HG02852 (cell line): ENCODE measurements at regions not wholly inside any gene's neighbourhood (a gene's known extent, or its start where the extent isn't known, plus 50 kb on each side); places are given as distances from the start of the nearest gene placed in this dataset.
A peak's percentile ranks its signal among the peaks of the same experiment; 100 is the strongest.
"Not testable (repeated sequence)": the region's sequence is repeated elsewhere in the genome, so short reads cannot be mapped to it uniquely, and the experiment has no call there.

ENCODE experiments used
- ATAC-seq: cut with Tn5 transposase; IDR thresholded peaks from one replicate; pipeline ENCODE4 v1.9.1; 2021; ENCODE audit warnings: mild to moderate bottlenecking, moderate library complexity; ENCODE audit not compliant: unreplicated experiment

- not testable (repeated sequence) for ATAC-seq
These were observed 85.2 kb downstream of the MRPL57 start for GRCh38 chr13:21261487-21262216.

DNA sequence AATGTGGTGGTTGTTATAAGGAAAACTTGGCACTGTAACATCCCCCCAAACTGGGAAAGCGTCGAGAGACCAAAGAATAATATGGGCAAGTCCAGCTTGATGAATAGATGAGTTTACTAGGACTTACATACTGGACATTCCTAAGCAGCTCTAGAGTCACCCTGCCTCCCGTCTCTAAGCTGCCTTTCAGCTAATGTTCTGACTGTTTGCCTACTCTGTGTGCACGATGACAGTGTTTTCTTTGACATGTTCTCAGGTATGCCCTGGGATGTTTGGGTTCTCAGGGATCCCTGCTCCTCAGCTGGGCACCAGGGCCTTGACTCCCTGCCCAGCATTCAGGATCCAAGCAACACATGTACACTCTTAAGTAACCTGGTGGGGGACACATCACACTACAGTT, 87.5 kb downstream of the MRPL57 start:
- ATAC-seq: not testable (repeated sequence)

DNA sequence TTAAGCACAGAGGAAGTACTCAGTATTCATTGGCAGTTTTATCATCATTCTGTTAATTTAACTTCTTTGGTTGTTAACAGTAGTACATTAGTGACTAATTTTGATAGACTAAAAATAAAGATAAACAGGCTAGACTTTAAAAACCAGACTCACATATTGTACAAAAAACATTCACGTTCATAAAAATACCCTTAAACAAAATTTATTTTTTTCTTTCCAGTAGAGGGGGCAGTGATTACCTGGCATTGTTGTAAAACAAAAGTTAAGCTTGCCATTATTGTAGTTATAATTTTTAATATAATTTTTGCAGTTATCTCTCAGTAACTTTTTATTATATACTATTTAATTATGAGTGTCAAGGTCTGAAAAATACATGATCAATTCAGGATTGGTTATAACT, 92.0 kb downstream of the MRPL57 start:
- not testable (repeated sequence) for ATAC-seq

GRCh38 chr13:21272439-21272838, 96.0 kb downstream of the MRPL57 start:
- ATAC-seq: not testable (repeated sequence)

DNA sequence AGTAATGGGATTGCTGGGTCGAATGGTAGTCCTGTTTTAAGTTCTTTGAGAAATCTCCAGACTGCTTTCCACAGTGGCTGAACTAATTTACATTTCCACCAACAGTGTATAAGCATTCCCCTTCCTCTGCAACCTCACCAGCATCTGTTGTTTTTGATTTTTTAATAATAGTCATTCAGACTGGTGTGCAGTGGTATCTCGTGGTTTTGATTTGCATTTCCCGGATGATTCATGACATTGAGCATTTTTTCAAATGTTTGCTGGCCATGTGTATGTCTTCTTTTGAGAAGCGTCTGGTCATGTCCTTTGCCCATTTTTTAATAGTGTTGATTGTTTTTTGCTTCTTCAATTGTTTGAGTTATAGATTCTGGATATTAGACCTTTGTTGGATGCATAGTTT, 98.0 kb downstream of the MRPL57 start:
- not testable (repeated sequence) for ATAC-seq

DNA sequence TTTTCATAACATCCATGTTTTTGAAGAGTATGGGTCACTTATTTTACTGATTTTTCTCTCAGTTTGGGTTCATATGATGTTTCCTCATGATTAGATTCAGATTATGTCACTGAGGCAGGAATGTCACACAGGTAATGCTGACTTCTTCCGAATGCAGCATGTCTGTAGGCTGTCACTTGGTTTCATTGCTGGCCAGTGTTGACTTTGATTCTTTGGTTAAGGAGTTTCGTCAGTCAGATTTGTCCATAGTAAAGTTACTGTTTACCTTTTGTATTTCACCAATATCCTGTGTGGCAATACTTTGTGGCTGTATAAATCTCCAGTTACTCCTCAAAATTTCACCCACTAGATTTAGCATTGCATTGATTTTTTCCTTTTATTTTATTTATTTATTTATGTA, 105.6 kb downstream of the MRPL57 start:
- no peak for ATAC-seq

GRCh38 chr13:21287331-21287907, 111.0 kb downstream of the MRPL57 start:
- ATAC-seq: no peak

GRCh38 chr13:21289475-21289874, 113.0 kb downstream of the MRPL57 start:
- ATAC-seq: no peak

DNA sequence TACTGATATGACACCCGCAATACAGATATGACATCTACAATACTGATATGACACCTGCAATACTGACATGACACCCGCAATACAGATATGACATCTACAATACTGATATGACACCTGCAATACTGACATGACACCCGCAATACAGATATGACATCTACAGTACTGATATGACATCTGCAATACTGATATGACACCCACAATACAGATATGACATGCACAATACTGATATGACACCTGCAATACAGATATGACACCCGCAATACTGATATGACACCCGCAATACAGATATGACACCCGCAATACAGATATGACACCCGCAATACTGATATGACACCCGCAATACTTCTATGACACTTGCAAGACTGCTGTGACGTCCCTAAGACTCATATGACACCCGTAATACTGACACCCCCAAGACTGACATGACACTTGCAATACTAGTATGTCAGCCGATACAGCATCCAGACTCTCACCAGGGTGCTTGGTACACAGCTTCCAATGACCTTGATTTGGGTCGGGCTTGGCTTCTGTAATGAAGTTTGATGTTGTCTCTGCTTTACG, 114.1 kb downstream of the MRPL57 start:
- not testable (repeated sequence) for ATAC-seq

DNA sequence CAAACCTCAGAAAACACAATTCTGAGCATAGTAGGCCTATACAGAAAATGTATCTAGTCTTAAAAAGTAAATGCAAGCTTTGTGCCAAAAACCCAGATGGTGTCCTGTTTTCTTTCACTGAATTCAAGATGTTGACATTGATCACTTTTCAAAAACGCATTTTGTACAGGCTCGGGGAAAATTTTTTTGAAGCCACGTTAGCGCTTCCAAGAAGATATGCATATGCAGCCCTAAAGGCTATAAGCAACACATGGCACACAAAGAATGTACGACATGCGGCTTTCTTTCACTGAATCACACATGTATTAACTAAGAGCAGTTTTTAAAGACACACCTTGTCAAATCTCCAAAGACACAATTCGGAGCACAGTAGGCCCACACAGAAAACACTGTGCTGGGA, 115.4 kb downstream of the MRPL57 start:
- no peak for ATAC-seq

DNA sequence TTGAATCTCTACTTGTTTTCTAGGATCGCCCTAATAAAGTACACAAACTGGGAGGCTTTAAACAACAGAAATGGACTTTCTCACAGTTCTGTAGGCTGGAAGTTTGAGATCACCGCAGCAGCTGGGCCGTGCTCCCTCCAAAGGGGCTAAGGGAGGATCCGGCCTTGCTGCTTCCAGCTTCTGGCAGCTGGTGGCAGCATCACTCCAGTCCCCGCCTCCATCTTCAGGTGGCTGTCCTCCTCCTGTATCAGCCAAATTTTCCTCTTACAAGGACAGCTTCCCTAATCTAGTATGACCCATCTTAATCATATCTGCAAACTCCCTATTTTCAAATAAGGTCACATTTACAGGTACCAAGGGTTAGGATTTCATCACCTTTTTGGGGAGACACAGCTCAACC, 120.5 kb downstream of the MRPL57 start:
- ATAC-seq: peak; percentile 41

DNA sequence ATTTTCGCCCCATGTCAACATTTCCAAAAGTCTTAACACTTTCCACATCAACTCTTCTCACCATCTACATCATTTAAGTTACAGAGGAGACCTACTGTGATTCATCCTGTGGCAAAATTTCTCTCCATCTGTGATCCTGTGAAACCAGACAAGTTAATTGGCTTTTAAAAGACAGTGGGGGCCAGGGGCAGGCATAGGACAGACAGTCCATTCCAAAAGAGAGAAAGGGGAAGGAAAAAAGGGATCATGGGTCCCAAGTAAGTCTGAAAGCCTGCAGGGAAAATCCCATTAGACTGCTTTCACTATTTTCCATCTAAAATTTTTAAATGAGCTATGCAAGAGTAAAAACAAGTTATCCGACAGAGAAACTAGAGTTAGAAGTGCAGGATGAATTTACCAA, 121.0 kb downstream of the MRPL57 start:
- no peak for ATAC-seq

DNA sequence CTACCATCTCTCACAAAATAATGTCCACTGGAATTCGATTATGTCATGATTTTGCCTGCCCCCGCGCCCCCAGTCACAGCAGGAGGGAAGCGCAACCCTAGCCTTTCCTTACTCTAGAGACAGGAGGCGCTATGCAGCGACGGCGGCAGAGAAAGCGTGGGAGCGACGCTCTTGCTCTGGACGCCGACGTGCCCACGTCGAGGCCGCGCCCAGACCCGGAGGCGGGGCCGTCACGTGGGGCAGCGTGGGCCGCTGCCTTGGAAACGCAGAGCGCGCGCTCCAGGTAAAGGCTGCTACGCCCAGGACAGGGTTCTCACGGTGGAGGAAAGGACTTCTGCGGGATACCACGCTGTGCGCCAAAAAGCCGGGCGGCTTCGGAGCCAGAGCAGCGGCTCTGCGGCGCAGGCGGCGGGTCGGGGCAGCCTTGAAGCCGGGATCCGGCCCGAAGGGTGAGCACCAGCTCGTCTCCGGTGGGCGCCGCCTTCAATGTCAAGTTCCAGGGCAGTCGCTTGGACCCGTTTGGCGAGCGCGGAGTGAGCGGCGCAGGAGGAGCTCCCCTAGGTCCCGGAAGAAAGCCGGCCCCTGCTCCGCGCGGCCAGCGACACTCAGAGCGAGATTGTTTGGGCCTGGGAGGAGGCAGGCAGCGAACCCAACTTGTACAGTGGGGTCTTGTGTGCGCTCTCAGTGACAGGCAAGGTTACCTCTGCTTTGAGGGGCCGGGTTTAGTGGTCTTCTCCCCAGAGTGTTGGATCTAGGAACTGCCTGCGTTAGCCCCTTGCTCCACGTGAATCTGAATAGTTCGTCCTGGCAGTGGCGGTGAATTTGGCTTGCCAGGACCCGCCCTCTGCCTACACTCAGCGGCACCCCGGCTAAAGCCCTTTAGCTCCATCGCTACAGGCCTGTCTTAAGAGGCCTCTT, 121.7 kb downstream of the MRPL57 start:
- ATAC-seq: peak; percentile 89

DNA sequence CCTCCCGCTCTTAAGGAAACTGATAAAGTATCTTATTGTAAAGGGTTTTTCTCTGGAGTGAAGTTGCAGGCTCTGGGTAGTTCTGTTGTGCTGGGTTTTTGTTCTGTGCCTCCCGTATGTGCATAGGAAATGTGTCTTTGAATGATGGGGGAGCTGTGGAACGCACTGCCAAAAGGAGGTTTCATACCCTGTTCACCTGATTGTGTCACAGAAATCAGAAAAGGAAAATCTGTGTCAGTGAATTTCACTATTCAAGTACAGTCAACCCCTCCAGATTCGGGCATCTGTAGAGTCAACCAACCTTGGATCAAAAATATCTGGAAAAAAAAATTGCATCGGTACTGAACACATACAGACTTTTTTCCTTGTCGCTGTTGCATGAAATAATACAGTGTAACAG, 127.8 kb downstream of the MRPL57 start:
- no peak for ATAC-seq

- not testable (repeated sequence) for ATAC-seq
These were observed 130.0 kb downstream of the MRPL57 start for GRCh38 chr13:21306300-21307073.

- not testable (repeated sequence) for ATAC-seq
These were observed 130.7 kb downstream of the MRPL57 start for GRCh38 chr13:21307158-21307557.

- ATAC-seq: no peak
These were observed 132.4 kb downstream of the MRPL57 start for GRCh38 chr13:21308906-21309305.

DNA sequence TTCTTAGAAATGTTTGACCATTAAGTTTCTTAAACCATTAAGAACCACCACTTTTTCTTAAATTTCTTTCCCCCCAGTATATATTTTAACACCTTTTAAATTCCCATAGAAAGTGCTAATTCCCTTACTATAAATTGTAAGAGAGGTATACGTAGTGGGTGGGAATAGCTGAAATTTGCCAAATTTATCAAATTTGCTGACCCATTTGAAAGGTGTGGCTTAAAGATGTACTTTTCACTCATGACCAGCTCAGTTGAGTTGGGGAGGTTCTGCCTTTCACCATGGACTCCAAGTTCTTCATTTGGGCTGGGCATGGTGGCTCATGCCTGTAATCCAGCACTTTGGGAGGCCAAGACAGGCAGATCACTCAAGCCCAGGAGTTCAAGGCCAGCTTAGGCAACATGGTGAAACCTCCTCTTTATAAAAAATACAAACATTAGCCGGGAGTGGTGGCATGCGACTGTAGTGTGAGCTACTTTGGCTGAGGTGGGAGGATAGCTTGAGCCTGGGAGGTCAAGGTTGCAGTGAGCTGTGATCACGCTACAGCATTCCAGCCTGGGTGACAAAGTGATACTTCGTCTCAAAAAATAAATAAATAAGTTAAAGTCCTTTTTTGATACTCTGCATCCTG, 133.2 kb downstream of the MRPL57 start:
- no peak for ATAC-seq

GRCh38 chr13:21310220-21310619, 133.8 kb downstream of the MRPL57 start:
- no peak for ATAC-seq

GRCh38 chr13:21314976-21315375, 138.5 kb downstream of the MRPL57 start:
- not testable (repeated sequence) for ATAC-seq
